ENCODE measurements at regions not wholly inside any gene's neighbourhood (a gene's known extent, or its start where the extent isn't known, plus 50 kb on each side); places are given as distances from the start of the nearest gene placed in this dataset.

DNA sequence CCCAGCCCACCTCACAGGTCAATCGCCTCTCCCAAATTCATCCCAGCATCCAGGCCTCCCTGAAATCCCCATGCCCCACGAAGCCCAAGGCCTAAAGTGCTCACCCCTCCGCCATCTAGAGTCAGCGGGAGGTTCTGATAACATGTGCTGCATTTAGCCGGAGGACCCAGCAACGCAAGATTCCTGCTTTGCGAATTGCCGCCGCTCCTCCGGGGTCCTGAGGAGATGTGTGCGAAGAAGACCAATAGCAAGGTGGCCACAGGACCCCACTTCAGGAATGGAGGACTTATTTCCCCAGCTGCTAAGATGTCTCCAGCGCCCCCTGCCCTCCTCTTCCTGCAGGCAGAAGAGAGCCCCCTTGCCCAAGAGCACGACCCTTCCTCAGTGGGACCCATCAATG lies 120.8 kb upstream of the GLI2 start:
- TF ChIP-seq, protein P1, sequence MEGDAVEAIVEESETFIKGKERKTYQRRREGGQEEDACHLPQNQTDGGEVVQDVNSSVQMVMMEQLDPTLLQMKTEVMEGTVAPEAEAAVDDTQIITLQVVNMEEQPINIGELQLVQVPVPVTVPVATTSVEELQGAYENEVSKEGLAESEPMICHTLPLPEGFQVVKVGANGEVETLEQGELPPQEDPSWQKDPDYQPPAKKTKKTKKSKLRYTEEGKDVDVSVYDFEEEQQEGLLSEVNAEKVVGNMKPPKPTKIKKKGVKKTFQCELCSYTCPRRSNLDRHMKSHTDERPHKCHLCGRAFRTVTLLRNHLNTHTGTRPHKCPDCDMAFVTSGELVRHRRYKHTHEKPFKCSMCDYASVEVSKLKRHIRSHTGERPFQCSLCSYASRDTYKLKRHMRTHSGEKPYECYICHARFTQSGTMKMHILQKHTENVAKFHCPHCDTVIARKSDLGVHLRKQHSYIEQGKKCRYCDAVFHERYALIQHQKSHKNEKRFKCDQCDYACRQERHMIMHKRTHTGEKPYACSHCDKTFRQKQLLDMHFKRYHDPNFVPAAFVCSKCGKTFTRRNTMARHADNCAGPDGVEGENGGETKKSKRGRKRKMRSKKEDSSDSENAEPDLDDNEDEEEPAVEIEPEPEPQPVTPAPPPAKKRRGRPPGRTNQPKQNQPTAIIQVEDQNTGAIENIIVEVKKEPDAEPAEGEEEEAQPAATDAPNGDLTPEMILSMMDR (conservative IDR thresholded peaks at IDR 0.05), result peak; percentile 37; the same call in 2 of the 3 replicates
- Histone ChIP-seq H4K8ac (replicated peaks; ENCODE audit: insufficient read length, low read depth, low read length) (no peak overlapping the region), H2BK5ac (ENCODE audit: insufficient read length, low read length) (no peak overlapping the region), H3K4ac (ENCODE audit: low read depth, low read length) (no peak overlapping the region), H3K4me2 (ENCODE audit: insufficient read depth, insufficient read length, low read length) (no peak overlapping the region), H3K79me1 (ENCODE audit: insufficient read depth, low read depth, low read length, poor library complexity, severe bottlenecking) (no peaks in the 10 kb centered on the region), H3K23me2 (ENCODE audit: insufficient read length, low read depth, low read length, poor library complexity, severe bottlenecking) (no peaks in the 10 kb centered on the region), H3K27ac (ENCODE audit: insufficient read length, low read depth, low read length) (no peak overlapping the region), H3K27me3 (ENCODE audit: insufficient read depth, low read length) (no peaks in the 10 kb centered on the region), H3T11ph (ENCODE audit: low read length) (no peak overlapping the region), H4K91ac (ENCODE audit: insufficient read length, low read depth, low read length) (no peak overlapping the region), H2BK20ac (ENCODE audit: low read depth, low read length, poor library complexity, severe bottlenecking) (no peak overlapping the region), H3K14ac (ENCODE audit: insufficient read depth, low read length) (no peak overlapping the region), H4K5ac (ENCODE audit: insufficient read length, low read depth, low read length) (no peak overlapping the region), H2AK5ac (ENCODE audit: insufficient read length, low read length) (no peak overlapping the region), H2AFZ (ENCODE audit: low read length) (no peak overlapping the region), H3K9ac (ENCODE audit: extremely low read depth, insufficient read length, low read length) (no peak overlapping the region), H3K79me2 (ENCODE audit: insufficient read depth, low read length) (no peaks in the 10 kb centered on the region), H2BK12ac (ENCODE audit: insufficient read length, low read depth, low read length) (no peak overlapping the region), H2BK15ac (ENCODE audit: low read depth, low read length) (no peak overlapping the region), H3K56ac (ENCODE audit: insufficient read length, low read depth, low read length) (no peak overlapping the region), H2BK120ac (ENCODE audit: low read depth, low read length, poor library complexity, severe bottlenecking) (no peak overlapping the region), H3K18ac (ENCODE audit: insufficient read length, low read depth, low read length) (no peak overlapping the region), H3K4me1 (ENCODE audit: insufficient read depth, low read length) (no peaks in the 10 kb centered on the region; the same call in 1 of the 2 replicates), H3K9me3 (ENCODE audit: control insufficient read depth, low read depth, low read length) (no peaks in the 10 kb centered on the region), H4K20me1 (ENCODE audit: control insufficient read depth, insufficient read depth, insufficient read length) (no peaks in the 10 kb centered on the region), H3K23ac (ENCODE audit: insufficient read length, low read depth, low read length) (no peak overlapping the region)
- no CpG with 5 or more reads among the region's 13 CpGs for WGBS (ENCODE audit: extremely low coverage, insufficient read length, low lambda C conversion rate)
- Mint-ChIP-seq H3K4me3 (peak overlapping the region in 1 of 2 experiments; percentile 29; a peak in 1 of 5 replicates), H3K27ac (no peak overlapping the region), H3K27me3 (ENCODE audit: low read depth) (peaks cover 64% of the 10 kb centered on the region), H3K4me1 (peaks cover 28 to 38% of the 10 kb centered on the region in 2 experiments), H3K9me3 (no peaks in the 10 kb centered on the region), H3K36me3 (ENCODE audit: insufficient read depth in 1 of 3, low read depth in 3 of 3) (no peaks in the 10 kb centered on the region)
- DNase-seq, result no peak

All from H9 (cell line).